ENCODE measurements at regions not wholly inside any gene's neighbourhood (a gene's known extent, or its start where the extent isn't known, plus 50 kb on each side); places are given as distances from the start of the nearest gene placed in this dataset.

- no peak for TF ChIP-seq SUZ12 (IDR thresholded peaks at IDR 0.05; ENCODE audit: extremely low read depth, insufficient read depth, insufficient read length)
- no peak for TF ChIP-seq YY1 (IDR thresholded peaks at IDR 0.05; ENCODE audit: insufficient read depth, insufficient read length)
Measured at GRCh38 chr6:167233490-167233889, 57.6 kb upstream of the UNC93A start.
